Right lobe of liver (tissue), 6 donors: ENCODE measurements at regions not wholly inside any gene's neighbourhood (a gene's known extent, or its start where the extent isn't known, plus 50 kb on each side); places are given as distances from the start of the nearest gene placed in this dataset.
A peak's percentile ranks its signal among the peaks of the same experiment; 100 is the strongest.
"Not testable (repeated sequence)": the region's sequence is repeated elsewhere in the genome, so short reads cannot be mapped to it uniquely, and the experiment has no call there.

ENCODE experiments used
- ATAC-seq, 4 donors: fragments of 200-7000 bp; cut with Tn5 transposase; one replicate each; pipeline ENCODE4 v1.9.1; 2020; ENCODE audit warnings: mild to moderate bottlenecking in 4 of 4, moderate library complexity in 4 of 4
- DNase-seq, 3 donors: peaks; one replicate each; pipeline ENCODE4 v3.0.0-alpha.2; 2020
- H3K27ac ChIP-seq, 3 donors: fragments of 200-600 bp; one replicate each; pipeline ENCODE4 v1.8.0; 2022
- H3K27me3 ChIP-seq, 2 donors: fragments of 200-600 bp; one replicate each; pipeline ENCODE4 v1.8.0; 2022
- H3K36me3 ChIP-seq, 4 donors: fragments of 200-600 bp; sonication (generic) in 1 of 4; one replicate each; pipeline versions ENCODE4 v1.5.1 to v1.8.0; 2017 to 2022; ENCODE audit warnings: control low read depth in 1 of 4
- H3K4me1 ChIP-seq, 4 donors: fragments of 200-600 bp; sonication (generic) in 1 of 4; one replicate each; pipeline versions ENCODE4 v1.5.1 to v1.8.0; 2017 to 2022; ENCODE audit warnings: control low read depth in 1 of 4
- H3K4me3 ChIP-seq, 3 donors: fragments of 200-600 bp; one replicate each; pipeline ENCODE4 v1.8.0; 2022
- H3K9me3 ChIP-seq, 4 donors: fragments of 200-600 bp; sonication (generic) in 1 of 4; one replicate each; pipeline versions ENCODE4 v1.5.1 to v1.8.0; 2017 to 2022; ENCODE audit warnings: control low read depth in 1 of 4
- WGBS: methylation state at CpG from one replicate; pipeline ENCODE4 v1.1.6; 2018; ENCODE audit warnings: low coverage, low lambda C conversion rate; ENCODE audit not compliant: insufficient coverage; ENCODE audit errors: missing lambda C conversion rate; 5-methylcytosine and 5-hydroxymethylcytosine counted together
- intact Hi-C, 2 donors: fragments of 100-400 bp; cut with DNase I; formaldehyde crosslinking; loops; one replicate each; pipeline versions ENCODE4 v1.11.2 to v1.14.1; 2022
- donor health status: DM: no; HTN: yes; CAD: no.
- donor health status: DM: no; HTN: no; CAD: no.
- donor health status: DM: no; HTN: no; CAD: no.
- donor health status: DM: no; HTN: yes; CAD: no.
- donor health status: DM: no; HTN: yes; CAD: no.

- H3K4me3 ChIP-seq, H3K36me3 ChIP-seq, H3K9me3 ChIP-seq, H3K27ac ChIP-seq, H3K27me3 ChIP-seq, H3K4me1 ChIP-seq, intact Hi-C loops, ATAC-seq: not testable (repeated sequence)
- 83% methylated on average over 4 of the region's 30 CpGs for WGBS
- DNase-seq = peak in 1 of 3 donors; percentile 27
Measured at GRCh38 chr22:12815397-12816036, 2712.5 kb upstream of the OR11H1 start.
